Mesenchymal stem cell (in vitro differentiated cells and primary cell): ENCODE measurements at regions not wholly inside any gene's neighbourhood (a gene's known extent, or its start where the extent isn't known, plus 50 kb on each side); places are given as distances from the start of the nearest gene placed in this dataset.

Experiments used
- DNase-seq: peaks from one replicate; pipeline ENCODE4 v3.0.0-alpha.2; 2013
- H2AFZ ChIP-seq: one replicate; pipeline ENCODE4 v1.6.1; 2013; ENCODE audit warnings: low read depth, mild to moderate bottlenecking, control low read depth, inconsistent platforms, low read length, moderate library complexity
- H2AK5ac ChIP-seq: 2 replicates; pipeline ENCODE4 v1.6.1; 2013; ENCODE audit warnings: low read length, moderate library complexity, mild to moderate bottlenecking, inconsistent platforms; ENCODE audit not compliant: severe bottlenecking
- H2BK120ac ChIP-seq: one replicate; pipeline ENCODE4 v1.6.1; 2013; ENCODE audit warnings: low read depth, mild to moderate bottlenecking, inconsistent platforms, low read length, moderate library complexity
- H2BK12ac ChIP-seq, 2 experiments: one replicate each; pipeline ENCODE4 v1.6.1; 2013; ENCODE audit warnings: inconsistent platforms in 2 of 2, low read length in 2 of 2, mild to moderate bottlenecking in 2 of 2, moderate library complexity in 2 of 2, control low read depth in 1 of 2
- H2BK15ac ChIP-seq: one replicate; pipeline ENCODE4 v1.6.1; 2013; ENCODE audit warnings: mild to moderate bottlenecking, low read depth, inconsistent platforms; ENCODE audit not compliant: poor library complexity, severe bottlenecking
- H2BK5ac ChIP-seq: 2 replicates; pipeline ENCODE4 v1.6.1; 2013; ENCODE audit warnings: low read depth, mild to moderate bottlenecking, low read length, control low read depth, inconsistent platforms; ENCODE audit not compliant: poor library complexity, severe bottlenecking
- H3K14ac ChIP-seq, 2 experiments: one replicate each; pipeline ENCODE4 v1.6.1; 2013; ENCODE audit warnings: inconsistent platforms in 2 of 2, low read length in 2 of 2, control low read depth in 1 of 2, mild to moderate bottlenecking in 1 of 2, moderate library complexity in 1 of 2
- H3K18ac ChIP-seq, 2 experiments: one replicate each; pipeline ENCODE4 v1.6.1; 2013; ENCODE audit warnings: inconsistent platforms in 2 of 2, low read length in 2 of 2, control low read depth in 1 of 2, low read depth in 1 of 2, mild to moderate bottlenecking in 1 of 2
- H3K23ac ChIP-seq, 2 experiments: one replicate each; pipeline ENCODE4 v1.6.1; 2013; ENCODE audit warnings: inconsistent platforms in 2 of 2, low read length in 2 of 2, mild to moderate bottlenecking in 2 of 2, moderate library complexity in 2 of 2, control low read depth in 1 of 2
- H3K27ac ChIP-seq: 2 replicates; pipeline ENCODE4 v1.5.1; 2013; ENCODE audit warnings: mild to moderate bottlenecking, moderate library complexity, low read length, control low read depth, inconsistent platforms; ENCODE audit not compliant: poor library complexity, severe bottlenecking
- H3K27me3 ChIP-seq, 2 experiments: 2 replicates each; pipeline versions ENCODE4 v1.6.1 to v1.7.0; 2013; ENCODE audit warnings: low read length in 2 of 2, mild to moderate bottlenecking in 2 of 2, moderate library complexity in 2 of 2, control low read depth in 1 of 2, inconsistent platforms in 1 of 2; ENCODE audit not compliant: control insufficient read depth in 1 of 2, insufficient read depth in 1 of 2
- H3K36me3 ChIP-seq, 2 experiments: 2 replicates each; pipeline versions ENCODE4 v1.6.1 to v1.7.0; 2013; ENCODE audit warnings: low read length in 2 of 2, control low read depth in 1 of 2, inconsistent platforms in 1 of 2, low read depth in 1 of 2, mild to moderate bottlenecking in 1 of 2; ENCODE audit not compliant: insufficient read depth in 2 of 2, control insufficient read depth in 1 of 2
- H3K4ac ChIP-seq, 2 experiments: one replicate each; pipeline ENCODE4 v1.6.1; 2013; ENCODE audit warnings: inconsistent platforms in 2 of 2, low read length in 2 of 2, mild to moderate bottlenecking in 2 of 2, moderate library complexity in 2 of 2, control low read depth in 1 of 2, low read depth in 1 of 2
- H3K4me1 ChIP-seq: 2 replicates; pipeline ENCODE4 v1.6.1; 2013; ENCODE audit warnings: low read depth, low read length, control low read depth; ENCODE audit not compliant: control insufficient read depth, insufficient read depth
- H3K4me2 ChIP-seq: 2 replicates; pipeline ENCODE4 v1.6.1; 2013; ENCODE audit warnings: low read length, mild to moderate bottlenecking, inconsistent platforms; ENCODE audit not compliant: poor library complexity, severe bottlenecking
- H3K4me3 ChIP-seq, 2 experiments: 2 replicates each; pipeline versions ENCODE4 v1.5.1 to v1.7.0; 2013; ENCODE audit warnings: low read length in 2 of 2, mild to moderate bottlenecking in 2 of 2, control low read depth in 1 of 2, low read depth in 1 of 2; ENCODE audit not compliant: insufficient read depth in 1 of 2
- H3K79me1 ChIP-seq: replicated peaks from 2 replicates; pipeline ENCODE4 v1.6.1; 2013; ENCODE audit warnings: mild to moderate bottlenecking, control low read depth, low read length, inconsistent platforms; ENCODE audit not compliant: poor library complexity, severe bottlenecking
- H3K9ac ChIP-seq: 2 replicates; pipeline ENCODE4 v1.7.0; 2013; ENCODE audit warnings: mild to moderate bottlenecking, low read length, moderate library complexity
- H3K9me3 ChIP-seq: 2 replicates; pipeline ENCODE4 v1.7.0; 2013; ENCODE audit warnings: mild to moderate bottlenecking, low read length; ENCODE audit not compliant: control insufficient read depth
- H4K8ac ChIP-seq: one replicate; pipeline ENCODE4 v1.6.1; 2013; ENCODE audit warnings: inconsistent platforms, mild to moderate bottlenecking, low read length, moderate library complexity
- H4K91ac ChIP-seq: one replicate; pipeline ENCODE4 v1.6.1; 2013; ENCODE audit warnings: mild to moderate bottlenecking, low read length, inconsistent platforms
- WGBS: methylation state at CpG from one replicate; pipeline ENCODE4 v1.1.7; 2013; ENCODE audit warnings: mixed read lengths; 5-methylcytosine and 5-hydroxymethylcytosine counted together

DNA sequence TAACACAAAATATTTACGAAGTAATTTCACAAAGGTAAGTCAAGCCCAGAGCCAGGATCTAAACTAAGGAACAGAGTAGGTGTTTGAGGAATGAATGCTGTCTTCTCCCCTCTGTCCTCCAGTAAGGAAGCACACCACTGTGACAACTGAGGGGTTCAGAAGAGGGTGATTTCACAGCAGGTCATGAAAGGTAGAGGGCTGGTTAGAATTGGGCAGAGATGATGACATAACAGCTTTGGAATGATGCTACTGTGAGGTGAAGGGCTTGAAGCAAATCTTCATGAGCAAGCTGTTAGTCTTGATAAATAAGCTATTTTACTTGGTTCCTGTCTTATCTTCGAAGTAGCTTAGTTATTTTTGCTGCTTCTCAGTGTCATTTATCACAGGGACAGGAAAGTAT is 498.6 kb downstream of the FGF9 start:
- Histone ChIP-seq H3K4ac (no peak overlapping the region), H4K91ac (no peak overlapping the region), H2BK15ac (no peak overlapping the region), H3K18ac (no peak overlapping the region), H2AFZ (no peak overlapping the region), H3K9me3 (no peaks in the 10 kb centered on the region), H3K4me1 (peaks cover 4% of the 10 kb centered on the region), H2BK5ac (no peak overlapping the region), H2AK5ac (no peak overlapping the region), H2BK120ac (no peak overlapping the region), H3K4me2 (no peak overlapping the region), H3K27ac (no peak overlapping the region), H3K27me3 (no peaks in the 10 kb centered on the region), H3K79me1 (no peaks in the 10 kb centered on the region), H3K36me3 (no peaks in the 10 kb centered on the region), H4K8ac (no peak overlapping the region), H3K23ac (no peak overlapping the region), H3K9ac (no peak overlapping the region), H2BK12ac (no peak overlapping the region), H3K4me3 (no peak overlapping the region), H3K14ac (no peak overlapping the region)
- DNase-seq = no peak
- no CpG with 5 or more reads among the region's 2 CpGs for WGBS

DNA sequence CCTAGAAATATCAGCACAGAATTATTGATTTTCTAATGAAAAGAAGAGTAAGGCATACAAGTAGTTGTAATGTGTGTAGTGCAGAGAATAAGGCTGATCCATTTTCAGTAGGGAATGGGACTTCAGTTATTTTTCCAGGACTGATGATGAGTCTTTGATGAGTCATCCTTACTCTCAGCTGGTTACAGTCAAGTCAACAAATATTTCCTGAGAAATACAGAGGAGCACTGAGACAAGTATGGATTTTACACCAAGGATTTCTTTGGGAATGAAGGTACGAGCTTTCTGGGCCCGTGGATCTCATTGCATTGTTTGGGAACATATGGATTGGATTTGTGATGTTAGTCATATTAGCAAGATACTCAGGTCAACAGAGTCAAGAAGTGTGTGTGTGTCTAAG is 502.7 kb downstream of the FGF9 start:
- peak; percentile 48 for DNase-seq
- no peak overlapping the region for H2BK12ac ChIP-seq
- H3K36me3 ChIP-seq = no peaks in the 10 kb centered on the region
- H2BK15ac ChIP-seq = no peak overlapping the region
- H2AFZ ChIP-seq = no peak overlapping the region
- no peak overlapping the region for H4K91ac ChIP-seq
- no peak overlapping the region for H3K14ac ChIP-seq
- peaks cover 3% of the 10 kb centered on the region for H3K79me1 ChIP-seq
- no peak overlapping the region for H2BK120ac ChIP-seq
- WGBS = 33% methylated on average over 2 of the region's 2 CpGs
- no peak overlapping the region for H3K23ac ChIP-seq
- no peak overlapping the region for H3K27ac ChIP-seq
- no peak overlapping the region for H3K18ac ChIP-seq
- no peak overlapping the region for H3K4ac ChIP-seq
- no peak overlapping the region for H3K4me3 ChIP-seq
- H3K4me1 ChIP-seq = peaks cover 3% of the 10 kb centered on the region
- H2AK5ac ChIP-seq = no peak overlapping the region
- no peak overlapping the region for H2BK5ac ChIP-seq
- H3K27me3 ChIP-seq = no peaks in the 10 kb centered on the region
- H3K9me3 ChIP-seq = no peaks in the 10 kb centered on the region
- no peak overlapping the region for H3K9ac ChIP-seq
- H4K8ac ChIP-seq = no peak overlapping the region
- H3K4me2 ChIP-seq = no peak overlapping the region

- no peaks in the 10 kb centered on the region for H3K36me3 ChIP-seq
- H3K4me1 ChIP-seq = peaks cover 3% of the 10 kb centered on the region
- H3K79me1 ChIP-seq = peaks cover 3% of the 10 kb centered on the region
- H2BK12ac ChIP-seq = no peak overlapping the region
- no peak overlapping the region for H3K4ac ChIP-seq
- no peak overlapping the region for H3K4me3 ChIP-seq
- H2BK5ac ChIP-seq = no peak overlapping the region
- no peak overlapping the region for H2AK5ac ChIP-seq
- no peak overlapping the region for H3K23ac ChIP-seq
- H4K8ac ChIP-seq = no peak overlapping the region
- H3K14ac ChIP-seq = no peak overlapping the region
- H3K9me3 ChIP-seq = no peaks in the 10 kb centered on the region
- H3K27me3 ChIP-seq = no peaks in the 10 kb centered on the region
- no peak overlapping the region for H2BK120ac ChIP-seq
- no peak overlapping the region for H3K9ac ChIP-seq
- WGBS = 73% methylated on average over 8 of the region's 8 CpGs
- no peak overlapping the region for H3K18ac ChIP-seq
- H2AFZ ChIP-seq = no peak overlapping the region
- DNase-seq = no peak
- no peak overlapping the region for H2BK15ac ChIP-seq
- H3K4me2 ChIP-seq = no peak overlapping the region
- no peak overlapping the region for H4K91ac ChIP-seq
- H3K27ac ChIP-seq = no peak overlapping the region
Observed at GRCh38 chr13:22175241-22175640, 504.4 kb downstream of the FGF9 start.

- Histone ChIP-seq H3K14ac (no peak overlapping the region), H3K23ac (no peak overlapping the region), H2AFZ (no peak overlapping the region), H3K9me3 (no peaks in the 10 kb centered on the region), H3K36me3 (no peaks in the 10 kb centered on the region), H2BK15ac (no peak overlapping the region), H4K91ac (no peak overlapping the region), H3K9ac (no peak overlapping the region), H2BK120ac (no peak overlapping the region), H4K8ac (no peak overlapping the region), H3K79me1 (peaks cover 3% of the 10 kb centered on the region), H3K27me3 (no peaks in the 10 kb centered on the region), H3K27ac (no peak overlapping the region), H3K4me2 (no peak overlapping the region), H3K4me3 (no peak overlapping the region), H3K4ac (no peak overlapping the region), H2BK5ac (no peak overlapping the region), H2BK12ac (no peak overlapping the region), H2AK5ac (no peak overlapping the region), H3K4me1 (peaks cover 3% of the 10 kb centered on the region), H3K18ac (no peak overlapping the region)
- WGBS = 92% methylated on average over 5 of the region's 7 CpGs
- DNase-seq = no peak
Observed at GRCh38 chr13:22175815-22176214, 504.9 kb downstream of the FGF9 start.
